Activated T-cell treated with anti-CD3 and anti-CD28 coated beads, Interleukin-2, amount 50 U/mL, for 4 hours (primary cell): ENCODE measurements at regions not wholly inside any gene's neighbourhood (a gene's known extent, or its start where the extent isn't known, plus 50 kb on each side); places are given as distances from the start of the nearest gene placed in this dataset.
"Not testable (repeated sequence)": the region's sequence is repeated elsewhere in the genome, so short reads cannot be mapped to it uniquely, and the experiment has no call there.

Experiments used
- ATAC-seq, 2 donors: fragments of 200-7000 bp; cut with Tn5 transposase; one replicate each; pipeline ENCODE4 v1.10.0; 2021
- DNase-seq: peaks from one replicate; pipeline ENCODE4 v3.0.0-alpha.2; 2020
- H3K27me3 Mint-ChIP-seq: one replicate; pipeline ENCODE4 v1.8.0; 2021; ENCODE audit warnings: low read depth, mixed read lengths
- H3K36me3 Mint-ChIP-seq: one replicate; pipeline ENCODE4 v1.8.0; 2022; ENCODE audit warnings: mixed read lengths; ENCODE audit not compliant: insufficient read depth
- H3K4me1 Mint-ChIP-seq: one replicate; pipeline ENCODE4 v1.8.0; 2021; ENCODE audit warnings: low read depth, mixed read lengths
- H3K4me3 Mint-ChIP-seq: one replicate; pipeline ENCODE4 v1.8.0; 2021; ENCODE audit warnings: mild to moderate bottlenecking, moderate library complexity, mixed read lengths
- H3K9me3 Mint-ChIP-seq: one replicate; pipeline ENCODE4 v1.8.0; 2021; ENCODE audit warnings: mixed read lengths

DNA sequence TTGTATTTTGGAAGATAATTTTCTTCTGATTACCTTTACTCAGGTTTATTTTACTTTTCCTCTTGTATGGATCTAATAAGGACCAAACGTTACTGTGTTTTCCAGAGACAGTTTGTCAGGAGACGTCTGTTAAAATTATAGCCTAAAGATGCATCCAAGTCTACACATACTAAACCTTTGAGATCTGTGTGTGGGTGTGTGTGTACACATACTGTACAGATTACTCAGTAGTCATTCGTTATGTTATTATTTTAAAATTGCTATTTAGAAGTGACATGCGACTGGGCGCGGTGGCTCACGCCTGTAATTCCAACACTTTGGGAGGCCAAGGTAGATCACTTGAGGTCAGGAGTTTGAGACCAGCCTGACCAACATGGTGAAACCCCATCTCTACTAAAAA, 51.6 kb upstream of the CNTLN start:
- Mint-ChIP-seq H3K27me3 (no peaks in the 10 kb centered on the region), H3K36me3 (no peaks in the 10 kb centered on the region), H3K9me3 (no peaks in the 10 kb centered on the region), H3K4me1 (no peaks in the 10 kb centered on the region), H3K4me3 (no peak overlapping the region)
- no peak for DNase-seq
- no peak for ATAC-seq

DNA sequence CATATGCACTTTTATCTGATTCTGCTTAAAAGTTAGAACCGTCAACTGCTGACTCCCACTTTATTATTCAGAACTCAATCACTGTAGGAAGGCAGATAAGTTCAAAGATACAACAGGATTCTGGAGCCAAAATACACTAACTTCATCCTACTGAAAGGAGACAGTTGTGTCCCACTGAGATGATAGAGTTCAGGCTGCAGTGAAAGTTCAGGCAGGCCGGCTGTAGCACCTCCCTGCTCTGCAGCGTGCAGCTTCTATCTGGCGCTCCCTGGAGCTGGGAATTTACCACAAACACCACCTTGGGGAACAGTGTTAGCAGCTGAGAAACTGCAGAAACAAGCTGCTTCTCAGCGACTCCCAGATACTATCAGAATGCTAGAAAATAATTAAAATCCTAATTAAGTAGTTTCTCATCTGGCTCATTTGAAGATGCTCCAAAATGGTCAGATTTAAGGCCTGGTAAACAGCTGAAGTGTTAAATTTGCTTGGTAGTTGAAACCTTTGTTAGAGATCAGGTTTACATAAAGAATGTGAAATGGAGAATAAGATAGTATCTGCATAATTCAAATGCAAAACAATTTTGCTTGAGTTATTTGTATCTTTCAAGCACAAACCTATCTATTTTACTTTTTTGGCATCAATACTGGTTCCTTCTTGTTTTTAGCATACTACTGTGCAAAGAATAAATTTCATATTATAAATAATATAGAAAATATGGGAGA, 52.3 kb upstream of the CNTLN start:
- DNase-seq (no peak), ATAC-seq (no peak)
- Mint-ChIP-seq H3K4me3 (no peak overlapping the region), H3K4me1 (no peaks in the 10 kb centered on the region), H3K9me3 (no peaks in the 10 kb centered on the region), H3K36me3 (no peaks in the 10 kb centered on the region), H3K27me3 (no peaks in the 10 kb centered on the region)

DNA sequence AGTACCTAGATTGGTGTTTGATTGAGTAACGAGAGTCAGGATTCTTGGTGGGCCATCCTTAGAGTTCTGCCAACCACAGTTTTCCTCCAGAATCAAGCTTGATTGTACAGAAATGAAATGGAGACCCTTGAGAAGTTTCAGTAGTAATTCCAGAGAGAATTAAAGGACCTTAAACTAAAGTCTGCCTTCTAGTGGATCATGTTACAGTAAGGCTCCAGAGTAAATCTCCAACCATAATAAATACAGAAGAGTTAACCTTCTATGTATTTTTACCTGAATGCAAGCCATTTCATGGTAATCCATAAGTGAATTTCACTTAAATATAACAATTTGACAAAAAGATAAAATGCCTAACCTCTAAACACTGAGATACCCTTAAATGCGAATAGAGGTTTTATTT, 53.0 kb upstream of the CNTLN start:
- no peaks in the 10 kb centered on the region for H3K27me3 Mint-ChIP-seq
- H3K36me3 Mint-ChIP-seq, result no peaks in the 10 kb centered on the region
- no peak overlapping the region for H3K4me3 Mint-ChIP-seq
- no peak for ATAC-seq
- no peaks in the 10 kb centered on the region for H3K9me3 Mint-ChIP-seq
- DNase-seq, result no peak
- H3K4me1 Mint-ChIP-seq, result no peaks in the 10 kb centered on the region

DNA sequence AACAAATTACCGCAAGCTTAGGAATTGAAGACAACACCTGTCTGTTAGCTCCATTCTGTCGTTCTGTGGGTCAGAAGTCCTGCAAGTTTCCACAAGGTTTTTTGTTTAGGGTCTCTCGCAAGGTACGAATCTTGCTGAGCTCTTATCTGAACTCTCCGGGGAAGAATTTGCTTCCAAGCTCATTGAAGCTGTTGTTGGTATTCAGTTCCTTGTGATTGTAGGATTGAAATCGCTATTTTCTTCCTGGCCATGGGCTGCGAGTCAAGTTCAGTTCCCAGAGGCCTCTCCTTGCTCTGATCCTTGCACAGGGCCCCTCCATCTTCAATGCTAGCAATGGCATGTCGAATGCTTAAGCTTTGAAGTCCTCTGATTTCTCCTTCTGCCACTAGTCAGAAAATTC, 53.5 kb upstream of the CNTLN start:
- no peaks in the 10 kb centered on the region for H3K4me1 Mint-ChIP-seq
- ATAC-seq, result no peak
- H3K36me3 Mint-ChIP-seq, result no peaks in the 10 kb centered on the region
- no peak for DNase-seq
- H3K9me3 Mint-ChIP-seq, result no peaks in the 10 kb centered on the region
- no peaks in the 10 kb centered on the region for H3K27me3 Mint-ChIP-seq
- no peak overlapping the region for H3K4me3 Mint-ChIP-seq

DNA sequence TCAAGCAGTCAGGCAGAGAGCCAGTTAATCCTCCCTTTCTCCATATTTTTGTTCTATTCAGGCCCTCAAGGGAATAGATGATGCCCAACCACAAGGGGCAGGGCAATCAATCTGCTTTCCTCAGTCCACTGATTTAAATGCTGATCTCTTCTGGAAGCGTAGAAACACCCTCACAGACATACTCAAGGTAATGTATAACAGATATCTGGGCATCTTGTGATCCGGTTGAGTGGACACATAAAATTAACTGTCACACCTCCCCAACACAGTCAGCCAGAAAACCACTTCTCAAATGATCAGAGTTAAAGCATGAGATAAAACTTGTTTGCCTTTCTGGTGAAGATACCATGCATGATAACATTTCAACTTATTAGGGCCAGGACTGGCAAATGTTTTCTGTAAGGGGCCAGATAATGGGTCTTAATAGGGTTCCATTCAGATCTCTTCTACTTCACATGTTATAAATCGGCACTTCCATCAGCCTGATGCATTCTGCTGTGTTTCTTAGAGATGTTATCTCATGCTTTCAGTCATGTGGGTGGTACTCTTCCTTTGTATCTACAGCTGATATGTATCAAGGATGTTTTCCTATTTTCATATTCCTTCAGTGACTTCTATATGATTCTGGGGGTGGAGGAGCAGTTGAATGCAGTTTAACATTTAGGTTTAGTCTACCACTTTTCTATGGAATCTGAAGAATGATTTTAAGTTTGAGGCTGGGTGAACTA, 58.9 kb upstream of the CNTLN start:
- Mint-ChIP-seq H3K4me1 (no peaks in the 10 kb centered on the region), H3K27me3 (no peaks in the 10 kb centered on the region), H3K36me3 (no peaks in the 10 kb centered on the region), H3K4me3 (no peak overlapping the region), H3K9me3 (no peaks in the 10 kb centered on the region)
- DNase-seq (no peak), ATAC-seq (no peak)

DNA sequence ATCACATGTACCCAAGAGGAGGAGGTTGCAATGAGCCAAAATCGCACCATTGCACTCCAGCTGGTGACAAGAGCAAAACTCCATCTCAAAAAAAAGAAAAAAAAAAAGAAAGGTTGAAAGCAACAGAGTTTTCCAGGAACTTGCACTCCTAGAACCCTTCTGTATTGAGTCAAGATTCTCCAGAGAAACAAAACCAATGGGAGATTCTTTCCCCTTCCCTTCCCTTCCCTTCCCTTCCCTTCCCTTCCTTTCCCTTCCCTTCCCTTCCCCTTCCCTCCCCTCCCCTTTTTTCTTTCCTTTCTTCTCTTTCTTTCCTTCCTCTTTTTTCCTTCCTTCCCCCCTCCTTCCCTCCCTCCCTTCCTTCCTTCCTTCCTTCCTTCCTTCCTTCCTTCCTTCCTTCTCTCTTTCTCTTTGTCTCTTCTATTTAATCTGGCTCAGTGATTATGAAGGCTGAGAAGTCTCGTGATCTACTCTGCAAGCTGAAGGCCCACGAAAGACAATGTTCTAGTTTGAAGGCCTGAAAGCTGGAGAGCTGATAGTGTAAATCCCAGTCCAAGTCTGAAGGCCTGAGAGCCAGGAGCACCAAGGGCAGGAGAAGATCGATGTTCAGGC, 59.6 kb upstream of the CNTLN start:
- DNase-seq, result no peak
- Mint-ChIP-seq H3K27me3 (no peaks in the 10 kb centered on the region), H3K4me1 (no peaks in the 10 kb centered on the region), H3K36me3 (no peaks in the 10 kb centered on the region), H3K4me3 (no peak overlapping the region), H3K9me3 (no peaks in the 10 kb centered on the region)
- no peak for ATAC-seq

DNA sequence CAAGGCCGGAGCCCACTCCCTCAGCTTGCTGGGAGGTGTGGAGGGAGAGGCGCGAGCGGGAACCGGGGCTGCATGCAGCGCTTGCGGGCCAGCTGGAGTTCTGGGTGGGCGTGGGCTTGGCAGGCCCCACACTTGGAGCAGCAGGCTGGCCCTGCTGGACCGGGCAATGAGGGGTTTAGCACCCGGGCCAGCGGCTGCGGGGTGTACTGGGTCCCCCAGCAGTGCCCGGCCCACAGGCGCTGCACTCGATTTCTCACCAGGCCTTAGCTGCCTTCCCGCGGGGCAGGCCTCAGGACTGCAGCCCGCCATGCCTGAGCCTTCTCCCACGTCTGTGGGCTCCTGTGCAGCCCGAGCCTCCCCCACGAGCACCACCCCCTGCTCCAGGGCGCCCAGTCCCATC, 62.3 kb upstream of the CNTLN start:
- H3K27me3 Mint-ChIP-seq, H3K9me3 Mint-ChIP-seq, H3K36me3 Mint-ChIP-seq, DNase-seq, ATAC-seq, H3K4me1 Mint-ChIP-seq, H3K4me3 Mint-ChIP-seq: not testable (repeated sequence)

DNA sequence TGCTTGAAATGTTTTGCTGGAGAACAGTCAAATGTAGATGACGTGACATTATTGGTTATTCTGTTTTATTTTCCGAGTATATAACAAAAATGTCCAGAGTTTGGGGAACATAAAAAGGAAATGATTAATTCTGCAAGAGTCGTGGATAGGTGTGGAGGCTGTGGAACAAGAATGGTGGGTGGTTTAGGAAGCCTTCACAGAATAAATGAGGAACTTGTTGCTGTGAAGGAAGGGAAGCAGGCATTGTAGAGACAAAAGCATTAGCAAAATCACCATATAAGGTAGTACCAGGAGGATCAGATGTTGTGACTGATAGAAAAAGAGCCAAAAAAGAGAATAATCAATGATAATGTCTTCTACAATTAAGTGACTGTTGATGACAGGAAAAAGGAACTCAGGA, 66.2 kb upstream of the CNTLN start:
- H3K4me1 Mint-ChIP-seq, result no peaks in the 10 kb centered on the region
- no peaks in the 10 kb centered on the region for H3K36me3 Mint-ChIP-seq
- no peaks in the 10 kb centered on the region for H3K27me3 Mint-ChIP-seq
- DNase-seq (no peak), ATAC-seq (no peak)
- H3K4me3 Mint-ChIP-seq, result no peak overlapping the region
- H3K9me3 Mint-ChIP-seq, result no peaks in the 10 kb centered on the region

DNA sequence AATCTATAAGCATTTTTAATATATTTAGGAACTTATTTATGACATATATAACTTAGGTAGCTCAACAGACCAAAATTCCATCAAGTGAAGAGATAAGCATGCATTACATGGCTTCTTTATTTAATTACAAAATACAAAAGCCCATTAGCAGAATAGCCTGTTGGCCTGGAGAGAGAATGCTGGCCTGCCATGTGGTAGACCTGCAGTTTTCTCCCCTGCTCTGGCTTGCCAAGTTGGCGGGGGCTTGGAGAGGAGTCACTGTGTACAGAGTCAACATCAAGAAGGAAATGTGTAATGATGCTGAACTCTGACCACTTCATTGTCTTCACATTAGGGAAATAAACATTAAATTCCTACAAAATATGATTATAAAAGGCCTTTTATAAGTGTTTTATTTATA, 69.8 kb upstream of the CNTLN start:
- DNase-seq, result no peak
- Mint-ChIP-seq H3K27me3 (no peaks in the 10 kb centered on the region), H3K4me3 (no peak overlapping the region), H3K9me3 (no peaks in the 10 kb centered on the region), H3K4me1 (no peaks in the 10 kb centered on the region), H3K36me3 (no peaks in the 10 kb centered on the region)
- no peak for ATAC-seq

DNA sequence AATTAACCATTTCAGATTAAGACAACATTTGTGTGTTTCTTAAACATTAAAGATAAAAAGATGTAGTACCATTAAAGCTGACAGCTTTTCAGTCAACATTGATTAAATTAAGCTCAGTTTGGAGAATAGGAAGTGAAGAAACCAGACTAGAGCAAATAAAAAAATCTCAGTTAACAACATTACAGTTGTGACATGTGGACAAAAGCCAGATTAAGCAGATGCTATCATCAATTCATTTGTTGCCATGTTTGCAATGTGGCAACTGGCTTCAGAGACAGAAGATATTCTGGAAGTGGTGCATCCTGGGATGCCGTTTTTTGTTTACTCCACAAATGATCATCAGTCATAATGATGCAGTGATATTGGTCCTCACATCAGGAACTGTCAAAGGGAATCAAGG, 70.3 kb upstream of the CNTLN start:
- Mint-ChIP-seq H3K4me3 (no peak overlapping the region), H3K36me3 (no peaks in the 10 kb centered on the region), H3K4me1 (no peaks in the 10 kb centered on the region), H3K27me3 (no peaks in the 10 kb centered on the region), H3K9me3 (no peaks in the 10 kb centered on the region)
- no peak for ATAC-seq
- no peak for DNase-seq

DNA sequence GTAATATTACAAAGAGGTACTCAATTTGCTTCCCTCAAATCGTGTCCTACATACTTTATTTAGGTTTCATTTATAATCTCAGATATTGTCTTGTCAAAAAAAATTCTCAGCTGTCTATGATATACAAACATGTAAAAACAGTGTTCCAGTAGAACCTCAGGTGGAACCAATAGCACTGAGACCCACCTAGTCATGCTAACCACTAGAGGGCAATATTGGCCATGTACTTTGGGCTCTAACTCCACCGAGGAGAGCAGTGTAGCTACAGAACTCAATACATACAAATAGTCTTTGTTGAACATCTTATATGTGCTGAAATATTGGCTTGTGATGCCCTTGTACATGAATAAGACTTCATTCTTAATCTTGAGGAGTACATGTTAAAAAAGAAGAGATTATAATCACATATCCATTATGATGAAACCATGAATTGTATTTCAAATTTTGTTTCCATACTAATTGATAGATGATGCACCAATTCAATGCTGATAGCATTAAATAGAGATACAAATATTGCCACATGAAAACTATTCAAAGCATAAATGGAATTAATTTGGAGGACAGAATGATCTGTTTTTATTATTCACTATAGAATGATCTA, 71.2 kb upstream of the CNTLN start:
- Mint-ChIP-seq H3K9me3 (no peaks in the 10 kb centered on the region), H3K36me3 (no peaks in the 10 kb centered on the region), H3K27me3 (no peaks in the 10 kb centered on the region), H3K4me3 (no peak overlapping the region), H3K4me1 (no peaks in the 10 kb centered on the region)
- no peak for DNase-seq
- peak in 1 of 2 donors; percentile 55 for ATAC-seq

DNA sequence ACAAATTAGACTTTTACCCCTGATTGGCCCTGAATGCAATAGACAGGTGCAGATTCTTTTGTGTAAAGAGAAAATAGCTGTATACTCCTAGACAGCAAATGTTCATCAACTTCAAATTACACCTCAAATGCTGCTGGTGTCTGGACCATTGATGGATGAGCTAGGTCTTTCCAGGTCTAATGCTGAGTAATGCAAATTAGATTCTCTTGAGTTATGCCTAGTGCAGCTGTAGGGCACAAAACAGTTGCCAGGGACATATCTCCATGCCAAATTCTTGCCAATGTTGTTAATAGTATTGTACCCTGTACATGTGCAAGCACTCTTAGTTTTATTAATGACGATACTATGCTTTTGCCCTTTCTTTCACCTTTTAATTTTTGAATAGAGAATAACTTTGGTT, 72.3 kb upstream of the CNTLN start:
- DNase-seq (no peak), ATAC-seq (no peak)
- Mint-ChIP-seq H3K36me3 (no peaks in the 10 kb centered on the region), H3K27me3 (no peaks in the 10 kb centered on the region), H3K4me3 (no peak overlapping the region), H3K4me1 (no peaks in the 10 kb centered on the region), H3K9me3 (no peaks in the 10 kb centered on the region)

DNA sequence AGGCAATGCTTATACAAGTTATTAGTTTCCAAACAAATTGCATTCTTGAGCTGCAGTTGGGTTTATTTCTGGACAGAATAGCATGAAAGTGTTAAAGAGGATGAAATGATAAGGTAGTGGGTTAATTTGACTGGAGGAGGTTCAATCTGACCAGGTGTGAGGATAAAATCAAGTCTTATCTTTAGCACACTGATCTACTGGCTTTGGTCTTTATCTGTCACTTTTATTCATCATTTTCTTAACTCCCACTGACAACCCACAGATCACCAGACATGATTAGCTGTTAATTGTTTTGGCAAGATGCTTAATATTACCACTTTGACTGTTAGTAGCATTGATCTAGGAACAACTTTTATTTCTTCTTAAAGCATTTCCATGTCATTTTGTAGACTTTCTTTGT, 74.4 kb upstream of the CNTLN start:
- H3K4me3 Mint-ChIP-seq, result no peak overlapping the region
- no peaks in the 10 kb centered on the region for H3K9me3 Mint-ChIP-seq
- no peaks in the 10 kb centered on the region for H3K27me3 Mint-ChIP-seq
- DNase-seq, result no peak
- H3K36me3 Mint-ChIP-seq, result no peaks in the 10 kb centered on the region
- no peaks in the 10 kb centered on the region for H3K4me1 Mint-ChIP-seq
- ATAC-seq, result no peak

DNA sequence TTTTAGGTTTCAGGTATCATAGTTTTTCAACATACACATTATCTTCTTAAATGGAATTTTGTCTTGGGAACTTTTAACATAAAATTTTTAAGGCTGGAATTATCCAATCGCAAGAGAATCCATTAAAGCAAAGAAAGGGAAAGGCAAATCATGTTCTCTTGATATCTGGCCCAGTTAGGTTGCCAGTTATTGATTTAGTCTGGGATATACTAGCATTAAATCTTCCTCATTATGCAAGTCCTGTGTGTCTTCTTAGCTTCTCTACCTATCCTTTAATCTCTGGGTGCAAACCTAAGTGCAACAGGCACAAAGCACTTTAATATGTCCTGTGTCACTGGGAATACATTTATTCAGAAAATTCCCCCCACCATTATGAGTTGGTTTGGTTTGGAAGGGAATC, 75.4 kb upstream of the CNTLN start:
- Mint-ChIP-seq H3K36me3 (no peaks in the 10 kb centered on the region), H3K9me3 (no peaks in the 10 kb centered on the region), H3K4me3 (no peak overlapping the region), H3K27me3 (no peaks in the 10 kb centered on the region), H3K4me1 (no peaks in the 10 kb centered on the region)
- no peak for DNase-seq
- no peak for ATAC-seq

DNA sequence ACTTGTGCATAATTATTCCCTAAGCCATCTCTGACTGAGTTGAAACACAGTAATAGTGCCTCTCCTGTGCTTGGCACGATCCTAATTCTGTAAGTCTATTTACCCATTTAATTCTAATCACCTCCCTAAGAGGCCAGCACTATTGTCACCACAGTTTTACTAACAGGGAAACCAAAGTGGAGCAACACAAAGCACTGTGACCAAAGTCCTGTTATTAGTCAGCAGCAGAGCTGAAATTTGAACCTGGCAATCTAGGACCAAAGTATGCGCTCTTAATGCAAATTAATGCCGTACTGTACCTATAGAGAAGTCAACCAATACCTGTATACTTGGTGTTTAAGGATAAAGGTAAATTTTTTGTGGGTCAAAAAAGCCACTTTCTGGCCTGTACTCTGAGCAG, 77.1 kb upstream of the CNTLN start:
- Mint-ChIP-seq H3K36me3 (no peaks in the 10 kb centered on the region), H3K9me3 (no peaks in the 10 kb centered on the region), H3K27me3 (no peaks in the 10 kb centered on the region), H3K4me1 (no peaks in the 10 kb centered on the region), H3K4me3 (no peak overlapping the region)
- DNase-seq (no peak), ATAC-seq (no peak)
